ENCODE measurements at regions not wholly inside any gene's neighbourhood (a gene's known extent, or its start where the extent isn't known, plus 50 kb on each side); places are given as distances from the start of the nearest gene placed in this dataset.

GRCh38 chr1:106121728-106122127 is 934.7 kb upstream of the PRMT6 start:
- TF ChIP-seq, protein P1, sequence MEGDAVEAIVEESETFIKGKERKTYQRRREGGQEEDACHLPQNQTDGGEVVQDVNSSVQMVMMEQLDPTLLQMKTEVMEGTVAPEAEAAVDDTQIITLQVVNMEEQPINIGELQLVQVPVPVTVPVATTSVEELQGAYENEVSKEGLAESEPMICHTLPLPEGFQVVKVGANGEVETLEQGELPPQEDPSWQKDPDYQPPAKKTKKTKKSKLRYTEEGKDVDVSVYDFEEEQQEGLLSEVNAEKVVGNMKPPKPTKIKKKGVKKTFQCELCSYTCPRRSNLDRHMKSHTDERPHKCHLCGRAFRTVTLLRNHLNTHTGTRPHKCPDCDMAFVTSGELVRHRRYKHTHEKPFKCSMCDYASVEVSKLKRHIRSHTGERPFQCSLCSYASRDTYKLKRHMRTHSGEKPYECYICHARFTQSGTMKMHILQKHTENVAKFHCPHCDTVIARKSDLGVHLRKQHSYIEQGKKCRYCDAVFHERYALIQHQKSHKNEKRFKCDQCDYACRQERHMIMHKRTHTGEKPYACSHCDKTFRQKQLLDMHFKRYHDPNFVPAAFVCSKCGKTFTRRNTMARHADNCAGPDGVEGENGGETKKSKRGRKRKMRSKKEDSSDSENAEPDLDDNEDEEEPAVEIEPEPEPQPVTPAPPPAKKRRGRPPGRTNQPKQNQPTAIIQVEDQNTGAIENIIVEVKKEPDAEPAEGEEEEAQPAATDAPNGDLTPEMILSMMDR (IDR thresholded peaks at IDR 0.05 in 4 of 5, conservative IDR thresholded peaks at IDR 0.05 in 1 of 5) = no peak
- TF ChIP-seq POLR2A (IDR thresholded peaks at IDR 0.05) = no peak
